SU-DHL-6 (cell line): ENCODE measurements at regions not wholly inside any gene's neighbourhood (a gene's known extent, or its start where the extent isn't known, plus 50 kb on each side); places are given as distances from the start of the nearest gene placed in this dataset.

Source experiments
- H2AFZ ChIP-seq: fragments of 200-600 bp; sonication (generic); 2 replicates; pipeline ENCODE4 v1.6.1; 2014; ENCODE audit warnings: low read depth, mild to moderate bottlenecking, moderate library complexity, mixed read lengths, antibody characterized with exemption, low read length; ENCODE audit not compliant: severe bottlenecking
- H3F3A ChIP-seq: fragments of 200-600 bp; shearing (Covaris generic); 2 replicates; pipeline ENCODE4 v1.6.0; 2016; ENCODE audit warnings: antibody characterized with exemption, mild to moderate bottlenecking; ENCODE audit not compliant: insufficient read depth
- H3K27ac ChIP-seq: fragments of 200-600 bp; sonication (generic); 2 replicates; pipeline ENCODE4 v1.5.1; 2016; ENCODE audit warnings: low read depth, mild to moderate bottlenecking, low read length, moderate library complexity, mixed read lengths
- H3K27me3 ChIP-seq: fragments of 200-600 bp; sonication (generic), shearing (Covaris generic); 2 replicates; pipeline ENCODE4 v1.6.0; 2014; ENCODE audit warnings: mild to moderate bottlenecking, low read length
- H3K36me3 ChIP-seq: fragments of 200-600 bp; sonication (generic); 2 replicates; pipeline ENCODE4 v1.6.1; 2014; ENCODE audit warnings: mild to moderate bottlenecking, low read length, mixed read lengths
- H3K4me2 ChIP-seq: fragments of 300-600, 200-600 bp; shearing (Covaris generic), sonication (generic); 2 replicates; pipeline ENCODE4 v1.6.0; 2014; ENCODE audit warnings: low read length, low read depth, mild to moderate bottlenecking; ENCODE audit not compliant: poor library complexity, severe bottlenecking
- H3K4me3 ChIP-seq: fragments of 200-600 bp; sonication (generic); 2 replicates; pipeline ENCODE4 v1.5.1; 2014; ENCODE audit warnings: antibody characterized with exemption, low read length, mild to moderate bottlenecking, mixed read lengths; ENCODE audit not compliant: insufficient read depth, poor library complexity, severe bottlenecking
- H3K79me2 ChIP-seq: fragments of 200-600 bp; sonication (generic); 2 replicates; pipeline ENCODE4 v1.6.1; 2014; ENCODE audit warnings: mild to moderate bottlenecking, low read length, moderate library complexity; ENCODE audit not compliant: insufficient read depth
- H3K9ac ChIP-seq: fragments of 200-600 bp; sonication (generic); 2 replicates; pipeline ENCODE4 v1.7.0; 2014; ENCODE audit warnings: mild to moderate bottlenecking, low read length
- H3K9me2 ChIP-seq: fragments of 200-600 bp; sonication (generic); replicated peaks from 2 replicates; pipeline ENCODE4 v1.6.1; 2014; ENCODE audit warnings: low read length; ENCODE audit not compliant: insufficient read depth
- H3K9me3 ChIP-seq: fragments of 200-600 bp; sonication (generic); 2 replicates; pipeline ENCODE4 v1.6.1; 2014; ENCODE audit warnings: low read length, mixed read lengths; ENCODE audit not compliant: insufficient read depth
- H4K20me1 ChIP-seq: fragments of 200-600 bp; sonication (generic); 2 replicates; pipeline ENCODE4 v1.6.1; 2014; ENCODE audit warnings: low read depth, mild to moderate bottlenecking, antibody characterized with exemption, low read length, moderate library complexity, mixed read lengths
- EZH2phosphoT487 ChIP-seq: fragments of 200-600 bp; sonication (generic), shearing (Covaris generic); conservative IDR thresholded peaks from 2 replicates; pipeline ENCODE4 v1.6.1; 2018; ENCODE audit warnings: mild to moderate bottlenecking, antibody characterized with exemption, low read length, moderate library complexity, mixed read lengths
- TF ChIP-seq, protein P1 (sequence below): fragments of 200-600 bp; sonication (generic); IDR thresholded peaks from one replicate; pipeline ENCODE4 v1.5.1; 2017; ENCODE audit warnings: antibody characterized with exemption, mild to moderate bottlenecking, low read length, moderate library complexity; ENCODE audit not compliant: insufficient read depth, poor library complexity, severe bottlenecking

DNA sequence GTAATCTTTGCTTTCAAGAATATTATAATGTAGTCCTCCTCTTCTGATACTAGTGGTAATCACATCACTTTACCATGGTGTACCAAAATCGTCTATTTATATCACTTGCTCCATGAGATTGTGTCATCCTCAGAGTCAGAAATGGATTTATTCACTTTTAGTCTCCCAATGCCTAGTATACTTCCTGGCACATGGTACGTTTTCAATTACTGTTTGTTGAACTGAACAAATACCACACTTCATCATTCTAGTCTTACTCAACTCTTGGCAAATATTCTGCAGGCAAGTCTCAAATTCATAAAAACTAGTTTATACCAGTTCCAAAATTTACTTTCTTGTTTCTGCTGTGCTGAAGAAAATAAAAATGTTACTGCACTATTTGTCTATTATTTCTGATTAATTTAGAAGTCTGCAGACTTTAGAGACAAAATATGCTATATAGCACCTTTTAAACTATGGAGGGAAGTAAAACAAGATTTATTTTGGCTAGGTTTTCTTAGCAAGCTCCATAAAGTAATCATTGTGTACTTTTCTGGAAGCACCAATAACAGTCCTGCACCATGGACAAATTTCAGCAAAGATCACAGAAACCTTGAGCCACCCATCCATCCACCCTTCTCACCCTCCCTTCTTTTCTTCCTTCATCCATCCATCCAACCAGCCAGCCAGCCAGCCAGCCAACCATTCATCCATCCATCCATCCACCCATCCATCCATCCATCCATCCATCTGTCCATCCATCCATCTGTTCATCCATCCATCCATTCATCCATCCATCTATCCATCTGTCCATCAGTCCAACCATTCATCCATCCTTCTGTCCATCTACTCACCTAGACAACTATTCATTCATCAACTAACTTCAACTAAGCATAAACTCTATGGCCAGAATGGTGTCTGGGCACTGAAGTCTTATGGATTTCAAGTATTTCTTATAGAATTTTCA, 102.1 kb upstream of the STMND1 start:
- no peak for TF ChIP-seq EZH2phosphoT487
- TF ChIP-seq, protein P1, sequence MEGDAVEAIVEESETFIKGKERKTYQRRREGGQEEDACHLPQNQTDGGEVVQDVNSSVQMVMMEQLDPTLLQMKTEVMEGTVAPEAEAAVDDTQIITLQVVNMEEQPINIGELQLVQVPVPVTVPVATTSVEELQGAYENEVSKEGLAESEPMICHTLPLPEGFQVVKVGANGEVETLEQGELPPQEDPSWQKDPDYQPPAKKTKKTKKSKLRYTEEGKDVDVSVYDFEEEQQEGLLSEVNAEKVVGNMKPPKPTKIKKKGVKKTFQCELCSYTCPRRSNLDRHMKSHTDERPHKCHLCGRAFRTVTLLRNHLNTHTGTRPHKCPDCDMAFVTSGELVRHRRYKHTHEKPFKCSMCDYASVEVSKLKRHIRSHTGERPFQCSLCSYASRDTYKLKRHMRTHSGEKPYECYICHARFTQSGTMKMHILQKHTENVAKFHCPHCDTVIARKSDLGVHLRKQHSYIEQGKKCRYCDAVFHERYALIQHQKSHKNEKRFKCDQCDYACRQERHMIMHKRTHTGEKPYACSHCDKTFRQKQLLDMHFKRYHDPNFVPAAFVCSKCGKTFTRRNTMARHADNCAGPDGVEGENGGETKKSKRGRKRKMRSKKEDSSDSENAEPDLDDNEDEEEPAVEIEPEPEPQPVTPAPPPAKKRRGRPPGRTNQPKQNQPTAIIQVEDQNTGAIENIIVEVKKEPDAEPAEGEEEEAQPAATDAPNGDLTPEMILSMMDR = no peak
- Histone ChIP-seq H3K9ac (no peak overlapping the region), H2AFZ (no peak overlapping the region), H3K4me2 (no peak overlapping the region), H3K9me3 (no peaks in the 10 kb centered on the region), H4K20me1 (no peaks in the 10 kb centered on the region), H3K27ac (no peak overlapping the region), H3K4me3 (no peak overlapping the region), H3F3A (no peaks in the 10 kb centered on the region), H3K36me3 (no peaks in the 10 kb centered on the region), H3K79me2 (no peaks in the 10 kb centered on the region), H3K27me3 (no peaks in the 10 kb centered on the region), H3K9me2 (no peaks in the 10 kb centered on the region)

DNA sequence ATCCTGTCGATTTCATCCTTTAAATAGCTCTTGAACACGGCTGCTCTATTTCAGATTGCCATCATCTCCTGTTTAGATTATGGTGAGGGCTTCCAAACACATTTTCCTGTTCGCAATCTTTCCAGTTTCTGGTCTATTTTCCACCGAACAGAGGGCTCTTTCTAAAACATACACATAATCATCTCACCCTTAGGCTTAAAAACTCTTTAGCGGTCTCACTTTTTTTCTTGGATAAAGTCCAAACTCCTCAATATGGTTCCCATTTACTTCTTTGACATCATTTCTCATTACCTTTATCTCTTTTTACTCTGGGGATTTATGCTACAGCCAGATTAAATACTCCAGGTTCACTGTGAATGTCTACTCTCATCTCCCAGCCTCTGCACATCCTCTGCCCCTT, 103.4 kb upstream of the STMND1 start:
- Histone ChIP-seq H3K9ac (no peak overlapping the region), H3F3A (no peaks in the 10 kb centered on the region), H3K79me2 (no peaks in the 10 kb centered on the region), H3K36me3 (no peaks in the 10 kb centered on the region), H3K27ac (no peak overlapping the region), H3K9me3 (no peaks in the 10 kb centered on the region), H3K9me2 (no peaks in the 10 kb centered on the region), H3K4me3 (no peak overlapping the region), H3K4me2 (no peak overlapping the region), H2AFZ (no peak overlapping the region), H3K27me3 (no peaks in the 10 kb centered on the region), H4K20me1 (no peaks in the 10 kb centered on the region)
- no peak for TF ChIP-seq EZH2phosphoT487
- TF ChIP-seq, protein P1 = no peak

DNA sequence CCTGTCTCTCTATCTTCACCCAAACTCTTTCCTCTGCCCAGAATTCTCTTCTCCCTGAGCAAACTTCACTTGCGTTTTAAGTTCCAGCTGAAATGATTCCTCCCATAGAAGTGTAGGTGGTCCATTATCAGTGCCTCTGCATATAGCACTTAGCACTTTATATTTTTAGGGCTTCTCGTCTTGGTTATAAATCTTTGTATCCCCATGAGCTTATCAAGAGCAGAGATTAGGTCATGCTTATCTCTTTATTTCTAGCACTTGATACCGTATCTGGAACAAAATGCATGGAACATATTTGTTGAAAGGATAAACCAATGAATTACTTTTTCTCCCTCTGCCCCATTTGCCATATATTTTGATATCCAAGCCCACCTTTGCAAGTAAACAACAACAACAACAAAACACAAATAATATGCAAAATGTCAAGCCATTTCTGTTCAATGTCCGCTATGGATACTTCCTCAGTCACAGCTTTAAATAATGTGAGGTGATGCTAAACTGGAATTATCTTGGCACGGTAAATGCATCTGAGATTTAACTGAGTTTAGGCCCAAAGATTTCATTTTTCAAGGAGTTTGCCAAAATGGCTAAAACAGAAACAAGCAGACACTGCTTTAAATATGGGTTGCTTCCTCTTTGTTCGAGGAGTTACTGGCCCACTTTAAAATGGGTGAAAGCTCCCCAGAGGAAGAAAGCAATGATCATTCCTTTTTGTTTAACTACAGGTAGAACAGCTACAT, 106.2 kb upstream of the STMND1 start:
- Histone ChIP-seq H3K9ac (no peak overlapping the region), H3K9me3 (no peaks in the 10 kb centered on the region), H4K20me1 (no peaks in the 10 kb centered on the region), H2AFZ (no peak overlapping the region), H3K4me3 (no peak overlapping the region), H3F3A (no peaks in the 10 kb centered on the region), H3K9me2 (no peaks in the 10 kb centered on the region), H3K36me3 (no peaks in the 10 kb centered on the region), H3K4me2 (no peak overlapping the region), H3K27ac (no peak overlapping the region), H3K27me3 (no peaks in the 10 kb centered on the region), H3K79me2 (no peaks in the 10 kb centered on the region)
- TF ChIP-seq, protein P1 = no peak
- TF ChIP-seq EZH2phosphoT487 = no peak
